Neural cell (in vitro differentiated cells): ENCODE measurements at regions not wholly inside any gene's neighbourhood (a gene's known extent, or its start where the extent isn't known, plus 50 kb on each side); places are given as distances from the start of the nearest gene placed in this dataset.

Experiments
- H2AFZ ChIP-seq: fragments of 200-600, 300-800 bp; sonication (generic), shearing (Covaris generic); 2 replicates; pipeline ENCODE4 v1.6.0; 2014; ENCODE audit warnings: low read depth, mild to moderate bottlenecking, antibody characterized with exemption, low read length, moderate library complexity
- H3F3A ChIP-seq: fragments of 200-600 bp; shearing (Covaris generic); 2 replicates; pipeline ENCODE4 v1.6.1; 2016; ENCODE audit warnings: mild to moderate bottlenecking, moderate library complexity, mixed read lengths, antibody characterized with exemption, low read length; ENCODE audit not compliant: insufficient read depth, poor library complexity, severe bottlenecking
- H3K27ac ChIP-seq: fragments of 200-600, 300-800 bp; sonication (generic), shearing (Covaris generic); 2 replicates; pipeline ENCODE4 v1.5.1; 2014; ENCODE audit warnings: mild to moderate bottlenecking, low read length, moderate library complexity
- H3K27me3 ChIP-seq: fragments of 300-800, 200-600 bp; sonication (generic), shearing (Covaris generic); 2 replicates; pipeline ENCODE4 v1.6.0; 2014; ENCODE audit warnings: mild to moderate bottlenecking, low read depth, low read length, moderate library complexity; ENCODE audit not compliant: insufficient read depth
- H3K36me3 ChIP-seq: fragments of 300-800, 200-600 bp; sonication (generic), shearing (Covaris generic); 2 replicates; pipeline ENCODE4 v1.5.1; 2014; ENCODE audit warnings: mild to moderate bottlenecking, antibody characterized with exemption, low read length, moderate library complexity; ENCODE audit not compliant: insufficient read depth
- H3K4me2 ChIP-seq: fragments of 300-800, 200-600 bp; sonication (generic), shearing (Covaris generic); 2 replicates; pipeline ENCODE4 v1.6.0; 2014; ENCODE audit warnings: mild to moderate bottlenecking, low read length
- H3K4me3 ChIP-seq: fragments of 300-800, 200-600 bp; sonication (generic), shearing (Covaris generic); 2 replicates; pipeline ENCODE4 v1.5.1; 2014; ENCODE audit warnings: mild to moderate bottlenecking, low read length, moderate library complexity
- H3K79me2 ChIP-seq: fragments of 200-600 bp; shearing (Covaris generic); replicated peaks from 2 replicates; pipeline ENCODE4 v1.6.0; 2014; ENCODE audit warnings: mild to moderate bottlenecking, low read length, moderate library complexity; ENCODE audit not compliant: insufficient read depth
- H3K9ac ChIP-seq: fragments of 300-800, 200-600 bp; sonication (generic), shearing (Covaris generic); 2 replicates; pipeline ENCODE4 v1.6.1; 2016; ENCODE audit warnings: mild to moderate bottlenecking, low read length, mixed read lengths
- H3K9me2 ChIP-seq: fragments of 200-600 bp; shearing (Covaris generic); 2 replicates; pipeline ENCODE4 v1.6.1; 2016; ENCODE audit warnings: mild to moderate bottlenecking, low read length, mixed read lengths; ENCODE audit not compliant: insufficient read depth
- H3K9me3 ChIP-seq: fragments of 200-600, 300-800 bp; sonication (generic), shearing (Covaris generic); 2 replicates; pipeline ENCODE4 v1.6.1; 2016; ENCODE audit warnings: mild to moderate bottlenecking, mixed run types, low read length, moderate library complexity, mixed read lengths
- H4K20me1 ChIP-seq: fragments of 200-600 bp; shearing (Covaris generic); 2 replicates; pipeline ENCODE4 v1.6.1; 2016; ENCODE audit warnings: mild to moderate bottlenecking, mixed run types; ENCODE audit not compliant: insufficient read depth
- EP300 ChIP-seq: fragments of 450-650 bp; conservative IDR thresholded peaks from 2 replicates; pipeline ENCODE4 v1.6.1; 2014; ENCODE audit warnings: antibody characterized with exemption, mild to moderate bottlenecking, moderate library complexity; ENCODE audit not compliant: poor library complexity, severe bottlenecking
- EZH2 ChIP-seq: fragments of 200-600, 300-800 bp; shearing (Covaris generic), sonication (generic); IDR thresholded peaks from 2 replicates; pipeline ENCODE4 v1.6.1; 2014; ENCODE audit warnings: antibody characterized with exemption, low read length, borderline replicate concordance, mild to moderate bottlenecking; ENCODE audit not compliant: insufficient read depth, poor library complexity, severe bottlenecking
- MXI1 ChIP-seq: fragments of 450-650 bp; conservative IDR thresholded peaks from 2 replicates; pipeline ENCODE4 v1.6.1; 2014; ENCODE audit warnings: antibody characterized with exemption, mild to moderate bottlenecking; ENCODE audit not compliant: poor library complexity, severe bottlenecking
- POLR2AphosphoS5 ChIP-seq: IDR thresholded peaks from 2 replicates; pipeline ENCODE4 v1.6.1; 2012
- RAD21 ChIP-seq: fragments of 450-650 bp; conservative IDR thresholded peaks from 2 replicates; pipeline ENCODE4 v1.6.1; 2014; ENCODE audit warnings: antibody characterized with exemption, mild to moderate bottlenecking, moderate library complexity
- SMC3 ChIP-seq: fragments of 450-650 bp; conservative IDR thresholded peaks from 2 replicates; pipeline ENCODE4 v1.6.1; 2014; ENCODE audit warnings: antibody characterized with exemption, mild to moderate bottlenecking, moderate library complexity; ENCODE audit not compliant: poor library complexity
- TAF1 ChIP-seq: IDR thresholded peaks from 2 replicates; pipeline ENCODE4 v1.6.1; 2012; ENCODE audit warnings: low read depth
- TF ChIP-seq, protein P1 (sequence below): fragments of 450-650 bp; IDR thresholded peaks from 2 replicates; pipeline ENCODE4 v1.5.1; 2014; ENCODE audit warnings: antibody characterized with exemption, mild to moderate bottlenecking, moderate library complexity; ENCODE audit not compliant: poor library complexity, severe bottlenecking
- TF ChIP-seq, protein P2 (sequence below): IDR thresholded peaks from 2 replicates; pipeline ENCODE4 v1.6.1; 2012; ENCODE audit warnings: borderline replicate concordance

DNA sequence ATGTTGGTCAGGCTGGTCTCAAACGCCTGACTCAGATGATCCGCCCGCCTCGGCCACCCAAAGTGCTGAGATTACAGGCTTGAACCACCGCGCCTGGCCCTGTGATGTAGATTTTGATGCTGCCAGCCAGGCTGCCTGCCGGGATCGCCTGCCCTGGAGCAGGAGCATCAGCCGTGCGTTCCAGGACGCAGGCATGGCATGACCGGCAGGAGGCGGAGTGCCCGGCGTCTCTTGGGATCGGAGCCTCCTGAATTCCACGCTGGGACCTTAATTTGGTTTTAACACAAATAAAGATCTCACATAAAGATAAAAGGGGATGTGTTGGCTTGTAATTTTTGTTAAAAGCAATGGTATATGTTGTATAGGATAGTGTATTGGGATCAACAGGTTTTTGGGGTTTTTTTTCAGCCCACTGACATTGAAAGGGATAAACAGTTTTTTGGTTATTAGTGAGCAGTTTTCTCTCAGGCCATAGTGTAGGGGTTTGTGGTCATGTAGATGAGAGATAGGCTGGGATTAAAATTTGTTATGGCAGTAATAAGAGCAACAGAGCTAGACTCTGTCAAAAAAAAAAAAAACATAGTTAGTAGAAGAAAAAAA, 1406.4 kb downstream of the UQCRFS1 start:
- H3K9me3 ChIP-seq: peaks cover 8% of the 10 kb centered on the region

DNA sequence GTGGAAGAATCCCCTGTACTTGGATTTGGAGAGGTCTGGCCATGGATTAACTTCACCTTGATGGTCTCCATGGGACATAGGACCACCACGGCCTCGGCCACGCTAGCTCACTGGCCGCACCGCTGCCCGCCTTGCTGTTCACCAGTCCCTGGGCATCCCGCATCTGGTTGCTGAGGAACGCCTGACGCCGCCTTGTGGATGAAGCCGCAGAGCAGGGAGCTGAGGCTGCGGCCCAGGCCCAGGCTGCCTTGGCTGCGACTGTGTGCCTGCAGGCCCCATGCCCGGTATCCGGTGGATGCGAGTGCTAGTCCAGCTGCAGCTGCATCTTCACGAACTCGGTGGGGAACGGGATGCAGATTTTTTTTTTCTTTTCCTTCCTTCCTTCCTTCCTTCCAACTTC, 1407.1 kb downstream of the UQCRFS1 start:
- H3K9me3 ChIP-seq: peaks cover 8% of the 10 kb centered on the region

More for the DNA sequence above, 1406.4 kb downstream of the UQCRFS1 start:
- TF ChIP-seq SMC3 (no peak), RAD21 (no peak), POLR2AphosphoS5 (no peak), EZH2 (no peak), MXI1 (no peak), TAF1 (no peak), EP300 (no peak)
- TF ChIP-seq, protein P1, sequence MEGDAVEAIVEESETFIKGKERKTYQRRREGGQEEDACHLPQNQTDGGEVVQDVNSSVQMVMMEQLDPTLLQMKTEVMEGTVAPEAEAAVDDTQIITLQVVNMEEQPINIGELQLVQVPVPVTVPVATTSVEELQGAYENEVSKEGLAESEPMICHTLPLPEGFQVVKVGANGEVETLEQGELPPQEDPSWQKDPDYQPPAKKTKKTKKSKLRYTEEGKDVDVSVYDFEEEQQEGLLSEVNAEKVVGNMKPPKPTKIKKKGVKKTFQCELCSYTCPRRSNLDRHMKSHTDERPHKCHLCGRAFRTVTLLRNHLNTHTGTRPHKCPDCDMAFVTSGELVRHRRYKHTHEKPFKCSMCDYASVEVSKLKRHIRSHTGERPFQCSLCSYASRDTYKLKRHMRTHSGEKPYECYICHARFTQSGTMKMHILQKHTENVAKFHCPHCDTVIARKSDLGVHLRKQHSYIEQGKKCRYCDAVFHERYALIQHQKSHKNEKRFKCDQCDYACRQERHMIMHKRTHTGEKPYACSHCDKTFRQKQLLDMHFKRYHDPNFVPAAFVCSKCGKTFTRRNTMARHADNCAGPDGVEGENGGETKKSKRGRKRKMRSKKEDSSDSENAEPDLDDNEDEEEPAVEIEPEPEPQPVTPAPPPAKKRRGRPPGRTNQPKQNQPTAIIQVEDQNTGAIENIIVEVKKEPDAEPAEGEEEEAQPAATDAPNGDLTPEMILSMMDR: no peak
- TF ChIP-seq, protein P2, sequence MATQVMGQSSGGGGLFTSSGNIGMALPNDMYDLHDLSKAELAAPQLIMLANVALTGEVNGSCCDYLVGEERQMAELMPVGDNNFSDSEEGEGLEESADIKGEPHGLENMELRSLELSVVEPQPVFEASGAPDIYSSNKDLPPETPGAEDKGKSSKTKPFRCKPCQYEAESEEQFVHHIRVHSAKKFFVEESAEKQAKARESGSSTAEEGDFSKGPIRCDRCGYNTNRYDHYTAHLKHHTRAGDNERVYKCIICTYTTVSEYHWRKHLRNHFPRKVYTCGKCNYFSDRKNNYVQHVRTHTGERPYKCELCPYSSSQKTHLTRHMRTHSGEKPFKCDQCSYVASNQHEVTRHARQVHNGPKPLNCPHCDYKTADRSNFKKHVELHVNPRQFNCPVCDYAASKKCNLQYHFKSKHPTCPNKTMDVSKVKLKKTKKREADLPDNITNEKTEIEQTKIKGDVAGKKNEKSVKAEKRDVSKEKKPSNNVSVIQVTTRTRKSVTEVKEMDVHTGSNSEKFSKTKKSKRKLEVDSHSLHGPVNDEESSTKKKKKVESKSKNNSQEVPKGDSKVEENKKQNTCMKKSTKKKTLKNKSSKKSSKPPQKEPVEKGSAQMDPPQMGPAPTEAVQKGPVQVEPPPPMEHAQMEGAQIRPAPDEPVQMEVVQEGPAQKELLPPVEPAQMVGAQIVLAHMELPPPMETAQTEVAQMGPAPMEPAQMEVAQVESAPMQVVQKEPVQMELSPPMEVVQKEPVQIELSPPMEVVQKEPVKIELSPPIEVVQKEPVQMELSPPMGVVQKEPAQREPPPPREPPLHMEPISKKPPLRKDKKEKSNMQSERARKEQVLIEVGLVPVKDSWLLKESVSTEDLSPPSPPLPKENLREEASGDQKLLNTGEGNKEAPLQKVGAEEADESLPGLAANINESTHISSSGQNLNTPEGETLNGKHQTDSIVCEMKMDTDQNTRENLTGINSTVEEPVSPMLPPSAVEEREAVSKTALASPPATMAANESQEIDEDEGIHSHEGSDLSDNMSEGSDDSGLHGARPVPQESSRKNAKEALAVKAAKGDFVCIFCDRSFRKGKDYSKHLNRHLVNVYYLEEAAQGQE: no peak
- Histone ChIP-seq H3K27ac (no peak overlapping the region), H2AFZ (no peak overlapping the region), H3K79me2 (no peaks in the 10 kb centered on the region), H3K36me3 (peaks cover 5% of the 10 kb centered on the region), H3F3A (no peaks in the 10 kb centered on the region), H3K27me3 (no peaks in the 10 kb centered on the region), H3K4me2 (no peak overlapping the region), H4K20me1 (no peaks in the 10 kb centered on the region), H3K9ac (no peak overlapping the region), H3K4me3 (no peak overlapping the region), H3K9me2 (no peaks in the 10 kb centered on the region)

More for the DNA sequence above, 1407.1 kb downstream of the UQCRFS1 start:
- Histone ChIP-seq H3K27ac (no peak overlapping the region), H3K4me2 (no peak overlapping the region), H3F3A (no peaks in the 10 kb centered on the region), H3K79me2 (no peaks in the 10 kb centered on the region), H3K4me3 (no peak overlapping the region), H2AFZ (no peak overlapping the region), H3K27me3 (no peaks in the 10 kb centered on the region), H3K9ac (no peak overlapping the region), H3K9me2 (no peaks in the 10 kb centered on the region), H3K36me3 (peaks cover 5% of the 10 kb centered on the region), H4K20me1 (no peaks in the 10 kb centered on the region)
- TF ChIP-seq RAD21 (no peak), TAF1 (no peak), EP300 (no peak), POLR2AphosphoS5 (no peak), MXI1 (no peak), EZH2 (no peak), SMC3 (no peak)
- TF ChIP-seq, protein P1: no peak
- TF ChIP-seq, protein P2: no peak
